Gastroesophageal sphincter (tissue), 3 donors: ENCODE measurements at regions not wholly inside any gene's neighbourhood (a gene's known extent, or its start where the extent isn't known, plus 50 kb on each side); places are given as distances from the start of the nearest gene placed in this dataset.

Experiments used
- EP300 ChIP-seq: sonication (generic); formaldehyde crosslinking; IDR thresholded peaks from one replicate; pipeline ENCODE4 v1.6.1; 2017; ENCODE audit warnings: antibody characterized with exemption, mild to moderate bottlenecking
- POLR2A ChIP-seq, 2 donors: fragments of 450-650 bp; IDR thresholded peaks; one replicate each; pipeline ENCODE4 v1.6.1; 2017; ENCODE audit warnings: antibody characterized with exemption in 2 of 2, mild to moderate bottlenecking in 2 of 2, moderate library complexity in 1 of 2
- POLR2AphosphoS5 ChIP-seq: sonication (generic); formaldehyde crosslinking; IDR thresholded peaks from one replicate; pipeline ENCODE4 v1.6.1; 2017; ENCODE audit warnings: antibody characterized with exemption
- TF ChIP-seq, protein P1 (sequence below), 4 experiments: fragments of 200-600 bp in 2 of 4; fragments of 450-650 bp in 2 of 4; sonication (generic) in 1 of 4; IDR thresholded peaks; one replicate each; pipeline ENCODE4 v1.5.1; 2017 to 2019; ENCODE audit warnings: antibody characterized with exemption in 4 of 4, mild to moderate bottlenecking in 2 of 4, moderate library complexity in 2 of 4

DNA sequence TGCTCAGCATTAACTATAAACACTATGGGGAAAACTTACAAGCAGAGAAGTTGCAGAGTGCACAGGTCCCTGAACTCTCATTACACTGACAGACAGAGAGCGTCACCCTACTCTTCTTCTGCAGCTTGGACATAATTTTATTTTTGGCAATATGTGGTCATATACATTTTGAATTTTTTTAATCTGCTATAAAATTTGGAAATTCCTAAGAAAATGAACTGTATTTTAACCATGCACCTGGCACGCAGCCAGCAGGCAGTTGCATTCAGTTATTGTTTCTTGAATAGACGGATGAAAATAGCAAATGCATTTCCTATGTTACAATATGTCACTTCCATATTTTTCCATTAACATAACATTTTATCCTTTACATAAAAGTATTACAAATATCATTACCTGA, 100.2 kb downstream of the SLC25A46 start:
- TF ChIP-seq, protein P1, sequence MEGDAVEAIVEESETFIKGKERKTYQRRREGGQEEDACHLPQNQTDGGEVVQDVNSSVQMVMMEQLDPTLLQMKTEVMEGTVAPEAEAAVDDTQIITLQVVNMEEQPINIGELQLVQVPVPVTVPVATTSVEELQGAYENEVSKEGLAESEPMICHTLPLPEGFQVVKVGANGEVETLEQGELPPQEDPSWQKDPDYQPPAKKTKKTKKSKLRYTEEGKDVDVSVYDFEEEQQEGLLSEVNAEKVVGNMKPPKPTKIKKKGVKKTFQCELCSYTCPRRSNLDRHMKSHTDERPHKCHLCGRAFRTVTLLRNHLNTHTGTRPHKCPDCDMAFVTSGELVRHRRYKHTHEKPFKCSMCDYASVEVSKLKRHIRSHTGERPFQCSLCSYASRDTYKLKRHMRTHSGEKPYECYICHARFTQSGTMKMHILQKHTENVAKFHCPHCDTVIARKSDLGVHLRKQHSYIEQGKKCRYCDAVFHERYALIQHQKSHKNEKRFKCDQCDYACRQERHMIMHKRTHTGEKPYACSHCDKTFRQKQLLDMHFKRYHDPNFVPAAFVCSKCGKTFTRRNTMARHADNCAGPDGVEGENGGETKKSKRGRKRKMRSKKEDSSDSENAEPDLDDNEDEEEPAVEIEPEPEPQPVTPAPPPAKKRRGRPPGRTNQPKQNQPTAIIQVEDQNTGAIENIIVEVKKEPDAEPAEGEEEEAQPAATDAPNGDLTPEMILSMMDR (IDR thresholded peaks at IDR 0.05), result no peak
- TF ChIP-seq POLR2AphosphoS5 (no peak), EP300 (no peak), POLR2A (IDR thresholded peaks at IDR 0.05) (no peak)
